Hepatocyte (in vitro differentiated cells): ENCODE measurements at regions not wholly inside any gene's neighbourhood (a gene's known extent, or its start where the extent isn't known, plus 50 kb on each side); places are given as distances from the start of the nearest gene placed in this dataset.
A peak's percentile ranks its signal among the peaks of the same experiment; 100 is the strongest.

Source experiments
- DNase-seq: peaks from one replicate; pipeline ENCODE4 v3.0.0-alpha.2; 2016; ENCODE audit warnings: low spot score
- H2AFZ ChIP-seq: fragments of 200-600 bp; sonication (generic); 2 replicates; pipeline ENCODE4 v1.6.0; 2016; ENCODE audit warnings: antibody characterized with exemption, mild to moderate bottlenecking
- H3K27ac ChIP-seq: fragments of 200-600 bp; sonication (generic); 2 replicates; pipeline ENCODE4 v1.5.1; 2016; ENCODE audit warnings: mild to moderate bottlenecking
- H3K27me3 ChIP-seq: fragments of 200-600 bp; sonication (generic); 2 replicates; pipeline ENCODE4 v1.6.1; 2016
- H3K36me3 ChIP-seq: fragments of 200-600 bp; sonication (generic); replicated peaks from 2 replicates; pipeline ENCODE4 v1.5.1; 2016; ENCODE audit warnings: low read depth; ENCODE audit not compliant: insufficient read depth
- H3K4me1 ChIP-seq: fragments of 200-600 bp; sonication (generic); 2 replicates; pipeline ENCODE4 v1.5.1; 2016; ENCODE audit warnings: mild to moderate bottlenecking, moderate library complexity; ENCODE audit not compliant: insufficient read depth
- H3K4me2 ChIP-seq: fragments of 200-600 bp; sonication (generic); 2 replicates; pipeline ENCODE4 v1.6.0; 2016
- H3K4me3 ChIP-seq: fragments of 200-600 bp; sonication (generic); 2 replicates; pipeline ENCODE4 v1.5.1; 2016; ENCODE audit warnings: mild to moderate bottlenecking
- H3K79me2 ChIP-seq: fragments of 200-600 bp; sonication (generic); 2 replicates; pipeline ENCODE4 v1.6.0; 2017; ENCODE audit warnings: mild to moderate bottlenecking
- H3K9me2 ChIP-seq: fragments of 200-600 bp; sonication (generic); replicated peaks from 2 replicates; pipeline ENCODE4 v1.6.0; 2017; ENCODE audit warnings: mild to moderate bottlenecking; ENCODE audit not compliant: insufficient read depth
- H3K9me3 ChIP-seq: fragments of 200-600 bp; sonication (generic); 2 replicates; pipeline ENCODE4 v1.5.1; 2016; ENCODE audit warnings: low read depth, mild to moderate bottlenecking
- H4K20me1 ChIP-seq: fragments of 200-600 bp; sonication (generic); 2 replicates; pipeline ENCODE4 v1.6.0; 2016; ENCODE audit warnings: mild to moderate bottlenecking; ENCODE audit not compliant: insufficient read depth, poor library complexity, severe bottlenecking
- EZH2 ChIP-seq: fragments of 200-600 bp; sonication (generic); IDR thresholded peaks from 2 replicates; pipeline ENCODE4 v1.6.1; 2016; ENCODE audit warnings: antibody characterized with exemption, mild to moderate bottlenecking, borderline replicate concordance
- EZH2phosphoT487 ChIP-seq: fragments of 200-600 bp; sonication (generic); IDR thresholded peaks from one replicate; pipeline ENCODE4 v1.6.1; 2018; ENCODE audit warnings: antibody characterized with exemption, mild to moderate bottlenecking, low read depth, moderate library complexity; ENCODE audit not compliant: unreplicated experiment, severe bottlenecking
- WGBS: methylation state at CpG from one replicate; pipeline ENCODE4 v1.1.6; 2016; ENCODE audit warnings: low lambda C conversion rate; ENCODE audit errors: missing lambda C conversion rate; 5-methylcytosine and 5-hydroxymethylcytosine counted together
- TF ChIP-seq, protein P1 (sequence below): fragments of 200-600 bp; sonication (generic); IDR thresholded peaks from 2 replicates; pipeline ENCODE4 v1.5.1; 2016; ENCODE audit warnings: antibody characterized with exemption, mild to moderate bottlenecking; ENCODE audit not compliant: poor library complexity

DNA sequence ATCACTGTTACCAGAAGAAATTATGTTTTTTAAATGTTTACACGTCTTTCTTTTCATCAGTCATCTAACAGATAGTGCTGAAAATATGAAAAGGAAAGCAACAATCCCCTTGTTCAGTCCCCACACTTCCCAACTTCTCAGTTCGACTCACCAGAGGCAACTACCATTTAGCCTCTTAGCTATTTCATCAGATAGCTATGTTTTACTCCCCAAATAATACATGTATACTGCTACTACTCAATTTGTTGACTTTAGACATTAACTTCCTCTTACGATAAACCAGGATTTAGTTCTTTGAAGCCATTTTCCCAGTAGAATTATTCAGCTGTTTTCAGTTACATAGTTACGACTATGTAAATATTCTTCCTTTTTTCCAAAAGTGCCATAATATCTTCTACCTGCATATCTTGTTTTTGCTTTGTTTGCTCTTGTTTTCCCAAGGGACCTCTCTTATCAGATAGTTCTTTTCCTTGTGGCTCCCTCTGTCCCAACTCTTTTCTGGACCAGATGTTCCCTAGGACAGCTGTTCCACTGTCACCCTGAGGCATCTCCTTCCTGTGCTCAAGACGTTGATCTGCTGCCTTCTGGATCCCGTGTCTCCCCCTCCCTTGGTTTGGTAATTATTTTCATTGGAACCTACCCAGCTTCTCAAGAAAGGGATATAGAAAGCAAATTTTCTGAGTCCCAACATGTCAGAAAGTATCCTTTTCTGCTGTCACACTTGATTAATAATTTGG is 289.3 kb upstream of the TANK start:
- H3K4me3 ChIP-seq = no peak overlapping the region
- no peaks in the 10 kb centered on the region for H3K4me1 ChIP-seq
- TF ChIP-seq EZH2phosphoT487 (no peak), EZH2 (no peak)
- TF ChIP-seq, protein P1, sequence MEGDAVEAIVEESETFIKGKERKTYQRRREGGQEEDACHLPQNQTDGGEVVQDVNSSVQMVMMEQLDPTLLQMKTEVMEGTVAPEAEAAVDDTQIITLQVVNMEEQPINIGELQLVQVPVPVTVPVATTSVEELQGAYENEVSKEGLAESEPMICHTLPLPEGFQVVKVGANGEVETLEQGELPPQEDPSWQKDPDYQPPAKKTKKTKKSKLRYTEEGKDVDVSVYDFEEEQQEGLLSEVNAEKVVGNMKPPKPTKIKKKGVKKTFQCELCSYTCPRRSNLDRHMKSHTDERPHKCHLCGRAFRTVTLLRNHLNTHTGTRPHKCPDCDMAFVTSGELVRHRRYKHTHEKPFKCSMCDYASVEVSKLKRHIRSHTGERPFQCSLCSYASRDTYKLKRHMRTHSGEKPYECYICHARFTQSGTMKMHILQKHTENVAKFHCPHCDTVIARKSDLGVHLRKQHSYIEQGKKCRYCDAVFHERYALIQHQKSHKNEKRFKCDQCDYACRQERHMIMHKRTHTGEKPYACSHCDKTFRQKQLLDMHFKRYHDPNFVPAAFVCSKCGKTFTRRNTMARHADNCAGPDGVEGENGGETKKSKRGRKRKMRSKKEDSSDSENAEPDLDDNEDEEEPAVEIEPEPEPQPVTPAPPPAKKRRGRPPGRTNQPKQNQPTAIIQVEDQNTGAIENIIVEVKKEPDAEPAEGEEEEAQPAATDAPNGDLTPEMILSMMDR = no peak
- H2AFZ ChIP-seq = no peak overlapping the region
- H3K36me3 ChIP-seq = no peaks in the 10 kb centered on the region
- peak overlapping the region; percentile 30 for H3K27ac ChIP-seq
- no peaks in the 10 kb centered on the region for H3K27me3 ChIP-seq
- H3K79me2 ChIP-seq = no peaks in the 10 kb centered on the region
- WGBS = 47% methylated on average over 6 of the region's 6 CpGs
- no peaks in the 10 kb centered on the region for H3K9me3 ChIP-seq
- no peaks in the 10 kb centered on the region for H4K20me1 ChIP-seq
- H3K4me2 ChIP-seq = peak overlapping the region; percentile 34
- no peak for DNase-seq
- no peaks in the 10 kb centered on the region for H3K9me2 ChIP-seq

- no peaks in the 10 kb centered on the region for H3K79me2 ChIP-seq
- H3K27me3 ChIP-seq = no peaks in the 10 kb centered on the region
- no peaks in the 10 kb centered on the region for H4K20me1 ChIP-seq
- no peaks in the 10 kb centered on the region for H3K36me3 ChIP-seq
- no peaks in the 10 kb centered on the region for H3K9me3 ChIP-seq
- no peak for DNase-seq
- no peak overlapping the region for H2AFZ ChIP-seq
- H3K4me2 ChIP-seq = no peak overlapping the region
- H3K4me3 ChIP-seq = no peak overlapping the region
- no peaks in the 10 kb centered on the region for H3K4me1 ChIP-seq
- H3K27ac ChIP-seq = no peak overlapping the region
- TF ChIP-seq, protein P1 = no peak
- TF ChIP-seq EZH2 = no peak
- no peak for TF ChIP-seq EZH2phosphoT487
- H3K9me2 ChIP-seq = no peaks in the 10 kb centered on the region
- 88% methylated on average over 7 of the region's 7 CpGs for WGBS
Measured at GRCh38 chr2:160871953-160872352, 288.3 kb upstream of the TANK start.

DNA sequence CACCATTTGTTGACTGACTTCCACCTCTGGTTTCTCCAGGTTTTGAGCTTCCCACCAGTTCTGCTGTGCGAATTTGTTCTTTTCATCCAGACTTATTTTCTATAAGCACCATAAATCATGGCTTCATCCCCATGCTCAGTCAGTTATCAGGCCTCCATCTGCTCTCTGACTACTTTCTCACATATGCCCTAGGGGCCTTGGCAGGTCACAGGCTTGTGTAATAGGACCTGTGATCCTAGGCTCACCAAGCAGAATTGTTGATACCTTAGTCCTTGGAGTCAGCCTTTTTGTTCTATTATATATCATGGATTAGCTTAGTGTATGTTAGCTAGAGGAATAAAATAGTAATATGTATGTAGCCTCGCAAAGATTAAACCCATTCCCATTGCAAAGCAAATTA is 284.2 kb upstream of the TANK start:
- Histone ChIP-seq H3K4me2 (no peak overlapping the region), H3K27me3 (no peaks in the 10 kb centered on the region), H3K9me2 (no peaks in the 10 kb centered on the region), H2AFZ (no peak overlapping the region), H3K4me3 (no peak overlapping the region), H3K36me3 (no peaks in the 10 kb centered on the region), H3K27ac (no peak overlapping the region), H4K20me1 (no peaks in the 10 kb centered on the region), H3K4me1 (no peaks in the 10 kb centered on the region), H3K79me2 (no peaks in the 10 kb centered on the region), H3K9me3 (no peaks in the 10 kb centered on the region)
- WGBS = 88% methylated on average over 2 of the region's 2 CpGs
- no peak for DNase-seq
- TF ChIP-seq EZH2phosphoT487 (no peak), EZH2 (no peak)
- TF ChIP-seq, protein P1 = no peak
